ENCODE measurements at regions not wholly inside any gene's neighbourhood (a gene's known extent, or its start where the extent isn't known, plus 50 kb on each side); places are given as distances from the start of the nearest gene placed in this dataset.
"Not testable (repeated sequence)": the region's sequence is repeated elsewhere in the genome, so short reads cannot be mapped to it uniquely, and the experiment has no call there.

DNA sequence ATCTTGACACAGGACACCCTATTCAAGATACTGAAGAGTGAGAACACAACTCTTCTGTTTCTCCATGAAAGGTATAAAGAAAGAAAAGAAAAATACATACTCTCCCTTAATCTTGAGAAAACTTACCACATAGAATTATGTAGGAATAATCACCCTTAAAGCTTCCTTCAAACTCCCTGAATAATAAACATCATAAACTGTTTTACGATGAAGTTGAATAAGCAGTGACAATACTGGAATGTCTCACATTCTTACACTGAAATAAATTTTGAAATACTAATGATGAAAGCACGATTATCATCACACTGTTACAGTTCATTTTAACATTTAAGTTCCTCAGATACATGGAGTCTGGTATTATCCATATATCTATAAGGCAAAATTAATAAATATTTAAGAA lies 306.2 kb downstream of the IPMK start:
- no peak for DNase-seq (ENCODE audit: low spot score)

DNA sequence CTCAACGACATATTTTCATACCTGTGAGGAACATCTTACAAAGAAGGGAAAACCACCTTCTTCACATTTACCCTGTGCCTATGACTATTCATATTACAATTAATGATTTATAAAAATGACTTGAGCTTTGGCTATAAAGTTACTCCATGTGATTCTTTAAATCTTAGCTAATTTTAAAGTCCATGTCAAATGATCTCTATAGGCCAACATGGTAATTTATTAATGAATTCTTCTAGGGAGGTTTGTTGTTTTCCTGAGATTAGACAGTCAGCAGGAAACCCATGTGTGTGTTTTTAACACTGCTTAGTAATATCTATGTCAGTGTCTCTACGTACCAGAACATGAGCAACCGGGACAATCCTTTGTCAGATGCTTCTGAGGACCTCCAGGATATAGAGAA lies 307.3 kb downstream of the IPMK start:
- DNase-seq (ENCODE audit: low spot score): no peak

DNA sequence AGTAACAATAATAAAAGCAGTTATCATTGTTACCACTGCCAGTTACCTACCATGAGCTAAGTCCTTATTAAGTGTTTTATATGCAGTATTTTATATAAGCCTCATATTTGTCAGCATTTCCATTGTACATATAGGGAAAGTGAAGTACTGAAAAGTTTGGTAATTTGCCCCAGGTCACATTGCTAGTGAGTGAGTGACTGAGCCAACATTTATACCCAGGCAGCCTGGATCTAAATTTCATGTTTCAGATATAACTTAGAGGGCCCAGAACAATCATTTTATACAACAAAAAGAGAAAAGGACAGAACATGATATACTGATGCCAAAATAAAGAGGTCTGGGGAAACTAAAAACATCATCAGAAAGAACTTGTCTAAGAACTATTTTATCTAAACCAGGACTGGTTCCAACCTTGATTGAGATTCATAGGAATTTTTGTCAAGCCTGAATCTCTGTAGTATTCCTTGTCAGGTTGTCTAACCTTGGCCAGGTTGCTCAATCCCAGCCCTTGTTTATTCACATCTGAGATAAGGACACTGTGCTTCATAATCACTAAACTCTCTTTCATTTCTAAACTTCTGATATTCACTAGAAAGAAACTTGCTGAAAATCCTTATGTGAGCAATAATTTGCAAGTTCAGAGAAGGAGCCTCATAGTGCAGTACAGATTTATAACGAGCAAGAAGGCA lies 308.2 kb downstream of the IPMK start:
- no peak for DNase-seq (ENCODE audit: low spot score)

DNA sequence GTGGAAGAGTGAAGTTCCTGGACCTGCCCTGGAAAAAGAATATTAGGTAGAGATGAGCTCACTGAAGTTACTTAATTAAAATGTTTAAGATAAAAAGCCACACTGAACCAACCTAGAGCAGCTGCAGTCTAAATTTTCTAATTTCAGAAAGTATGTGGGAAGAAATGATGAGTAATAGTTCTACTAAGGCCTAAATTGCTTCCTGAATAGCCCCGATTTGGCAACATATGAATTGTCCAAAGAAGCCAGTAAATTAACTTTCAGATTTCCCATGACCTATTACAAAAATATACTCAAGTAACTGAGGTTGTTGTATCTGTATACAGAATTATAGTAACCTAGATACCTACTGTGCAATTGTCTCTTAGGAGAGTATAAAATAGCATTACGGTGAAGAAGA lies 312.6 kb downstream of the IPMK start:
- no peak for DNase-seq (ENCODE audit: low spot score)

DNA sequence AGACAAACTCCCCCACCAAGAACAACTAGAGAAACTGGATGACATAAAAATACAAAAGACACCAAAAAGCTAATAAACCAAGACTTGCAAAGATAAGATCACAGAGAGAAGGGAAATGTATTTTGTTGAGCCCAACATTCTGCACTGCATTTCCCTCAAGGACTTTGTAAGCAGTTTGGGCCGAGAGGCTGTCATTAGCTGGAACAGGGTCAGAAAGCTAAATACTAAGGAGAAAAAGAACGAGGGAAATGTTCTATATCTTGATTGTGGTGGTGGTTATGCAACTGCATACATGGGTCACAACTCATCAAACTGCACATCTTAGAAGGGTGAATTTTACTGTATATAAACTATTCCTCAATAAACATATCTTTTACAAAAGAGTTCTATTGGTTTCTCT lies 315.0 kb downstream of the IPMK start:
- DNase-seq (ENCODE audit: low spot score): no peak

DNA sequence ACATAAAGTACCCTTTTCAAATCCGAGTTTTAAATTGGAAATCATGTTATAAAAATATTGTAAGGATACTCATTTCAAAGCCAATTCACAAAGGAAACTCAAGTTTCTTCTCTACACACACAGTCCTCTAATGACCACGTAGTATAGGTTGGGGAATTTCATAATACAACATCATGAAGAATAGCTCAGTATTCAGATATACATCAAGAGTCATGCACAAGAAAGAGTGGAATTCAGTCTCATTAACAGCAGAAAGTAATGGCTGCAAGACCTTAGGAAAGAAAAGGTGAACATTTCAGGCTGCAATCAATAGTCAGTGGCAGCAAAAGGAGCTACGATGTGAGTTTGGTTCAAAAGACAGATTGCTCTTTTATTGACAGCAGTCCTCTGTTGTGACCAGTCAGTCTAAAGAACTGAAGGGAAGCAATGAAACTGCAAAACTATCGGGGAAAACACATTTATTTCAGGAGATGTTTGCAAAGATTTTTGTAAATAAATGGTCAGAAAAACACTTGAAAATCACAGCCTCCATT lies 317.2 kb downstream of the IPMK start:
- DNase-seq (ENCODE audit: low spot score): no peak

DNA sequence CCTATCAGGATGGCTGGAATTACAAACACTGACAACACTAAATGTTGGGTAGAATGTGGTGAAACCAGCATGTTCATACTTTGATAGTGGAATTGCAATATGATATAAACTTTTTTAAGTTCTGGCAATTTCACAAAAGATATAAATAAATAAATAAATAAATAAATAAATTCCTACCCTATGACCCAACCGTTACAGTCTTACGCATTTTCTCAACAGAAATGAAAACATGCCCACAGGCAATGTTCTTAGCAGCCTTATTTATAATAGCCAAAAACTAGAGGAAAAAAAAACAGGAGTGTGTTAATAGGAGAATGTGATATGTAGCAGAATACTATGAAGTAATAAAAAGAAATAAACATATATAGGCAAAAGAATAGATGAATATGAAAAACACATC lies 318.9 kb downstream of the IPMK start:
- DNase-seq (ENCODE audit: low spot score): no peak

DNA sequence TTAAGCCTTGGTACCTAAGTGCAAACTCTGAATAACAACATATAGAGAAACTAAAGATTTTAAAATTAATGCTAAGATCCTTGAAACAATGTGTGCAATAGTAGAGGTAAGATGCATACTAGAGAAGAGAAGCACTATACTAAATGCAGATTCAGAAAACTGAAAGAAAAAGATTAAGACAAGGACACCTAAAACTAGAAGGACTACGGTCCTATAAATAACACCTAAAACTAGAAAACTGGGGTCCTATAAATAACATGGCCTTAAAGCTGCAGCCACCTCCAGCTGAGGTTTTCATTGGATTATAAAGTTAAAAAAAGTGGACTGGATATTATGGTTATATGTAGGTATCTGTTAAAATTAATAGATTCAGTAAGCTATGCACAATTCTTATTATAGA lies 320.9 kb downstream of the IPMK start:
- DNase-seq (ENCODE audit: low spot score): no peak

DNA sequence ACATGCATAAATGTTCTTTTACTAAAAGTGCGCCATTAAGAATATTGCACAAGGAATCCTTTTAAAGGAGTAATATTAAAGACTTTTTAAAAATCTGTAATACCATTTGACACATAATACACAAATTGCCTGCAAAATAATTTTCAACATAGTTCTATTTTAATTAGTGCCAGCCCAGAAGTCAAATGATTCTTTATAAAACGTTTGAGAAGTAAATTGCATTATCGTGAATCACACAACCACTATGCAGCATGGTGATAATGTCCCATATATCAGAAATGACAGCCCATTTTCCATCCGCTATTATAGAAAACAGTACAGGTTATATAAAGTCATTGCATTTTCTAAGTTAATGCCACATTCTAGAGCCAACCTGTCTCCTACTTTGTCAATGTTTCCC lies 324.0 kb downstream of the IPMK start:
- DNase-seq (ENCODE audit: low spot score): no peak

DNA sequence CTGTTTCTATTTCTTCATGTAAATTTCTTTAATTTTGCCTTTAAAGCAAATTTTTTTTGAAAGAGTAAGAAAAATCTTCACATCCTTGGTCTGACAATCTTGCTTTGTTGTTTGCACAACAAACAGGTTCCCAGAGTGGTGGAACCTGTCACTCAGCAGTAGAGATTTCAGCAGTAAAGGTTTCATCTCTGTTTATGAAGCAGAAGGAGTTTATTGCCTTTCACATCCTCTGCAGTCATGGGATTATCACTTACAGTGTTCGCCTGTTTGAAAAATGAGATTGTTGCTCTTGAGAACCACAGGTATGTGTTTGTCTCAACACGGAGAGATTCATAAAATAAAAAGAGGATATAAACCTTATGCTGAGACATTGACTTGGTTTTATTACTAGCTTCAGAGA lies 342.6 kb downstream of the IPMK start:
- DNase-seq (ENCODE audit: low spot score): no peak

DNA sequence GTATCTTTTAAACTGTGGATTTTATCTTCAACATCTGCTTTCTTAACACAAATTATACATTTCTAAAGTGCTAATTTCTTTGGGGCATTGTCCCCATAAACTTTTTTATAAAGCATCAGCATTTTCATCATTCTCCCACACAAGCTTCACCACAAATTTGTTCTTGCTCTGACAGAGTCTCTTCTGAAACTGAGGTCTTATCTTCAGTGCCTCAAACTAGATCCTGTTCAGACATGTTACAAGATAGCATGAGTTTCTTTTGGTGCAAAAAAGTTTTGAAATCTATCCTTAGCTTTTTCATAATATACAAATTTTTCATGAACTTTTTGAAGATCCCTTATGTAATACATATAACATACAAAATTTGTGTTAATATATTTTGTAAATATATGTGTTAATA lies 346.6 kb downstream of the IPMK start:
- DNase-seq (ENCODE audit: low spot score): no peak

DNA sequence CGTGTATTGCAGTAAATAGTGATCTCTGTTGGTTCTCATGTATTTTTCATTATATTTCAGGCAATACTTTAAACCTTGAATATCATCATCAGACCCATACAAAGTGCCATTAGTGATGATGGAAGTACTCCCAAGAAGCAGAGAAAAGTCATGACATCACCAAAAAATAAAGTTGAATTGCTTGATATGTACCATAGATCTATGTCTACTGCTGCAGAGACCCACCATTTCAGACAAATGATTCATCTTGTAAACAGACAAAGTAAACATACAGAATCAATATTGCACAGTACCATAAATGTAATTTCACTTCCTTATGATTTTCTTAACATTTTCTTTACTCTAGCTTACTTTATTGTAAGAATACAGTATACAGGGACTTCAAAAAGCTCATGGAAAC lies 347.8 kb downstream of the IPMK start:
- DNase-seq (ENCODE audit: low spot score): no peak

DNA sequence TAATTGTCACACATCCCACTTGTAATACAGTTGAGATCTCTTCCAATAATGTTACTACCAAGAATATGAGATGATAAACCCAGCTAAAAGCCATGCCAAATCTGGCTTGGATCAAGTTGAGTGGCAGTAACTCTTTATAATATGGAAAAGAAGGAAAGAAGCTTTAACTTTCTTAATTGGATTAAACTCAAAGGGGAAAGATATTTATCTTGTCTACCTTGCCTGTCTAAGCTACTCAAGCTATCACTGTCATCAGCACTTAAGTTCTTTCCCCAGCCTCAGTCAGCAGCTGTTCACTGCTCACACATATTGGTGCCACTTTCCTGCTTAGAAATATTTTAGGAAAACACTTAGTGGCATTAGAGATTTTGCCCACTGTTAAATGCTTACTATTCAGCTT lies 350.7 kb downstream of the IPMK start:
- DNase-seq (ENCODE audit: low spot score): no peak

DNA sequence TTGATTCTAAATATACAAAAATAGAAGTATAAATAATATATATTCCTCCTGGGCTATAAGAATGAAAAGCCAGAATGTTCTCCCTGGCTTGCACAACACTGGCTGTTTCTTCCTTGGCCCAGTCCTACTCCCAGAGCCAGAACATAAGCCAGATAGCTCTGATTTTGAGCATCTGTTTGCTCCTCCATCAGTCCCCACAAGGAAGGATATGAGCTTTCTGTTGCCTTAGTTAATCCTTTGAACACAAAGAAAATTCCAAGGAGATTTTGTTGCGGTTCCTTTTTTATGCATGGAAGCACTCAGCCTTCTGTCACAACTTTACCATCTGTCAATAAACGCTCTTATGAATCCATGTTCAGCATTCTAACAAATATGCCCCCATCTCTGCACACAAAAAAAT lies 361.8 kb downstream of the IPMK start:
- DNase-seq (ENCODE audit: low spot score): no peak

DNA sequence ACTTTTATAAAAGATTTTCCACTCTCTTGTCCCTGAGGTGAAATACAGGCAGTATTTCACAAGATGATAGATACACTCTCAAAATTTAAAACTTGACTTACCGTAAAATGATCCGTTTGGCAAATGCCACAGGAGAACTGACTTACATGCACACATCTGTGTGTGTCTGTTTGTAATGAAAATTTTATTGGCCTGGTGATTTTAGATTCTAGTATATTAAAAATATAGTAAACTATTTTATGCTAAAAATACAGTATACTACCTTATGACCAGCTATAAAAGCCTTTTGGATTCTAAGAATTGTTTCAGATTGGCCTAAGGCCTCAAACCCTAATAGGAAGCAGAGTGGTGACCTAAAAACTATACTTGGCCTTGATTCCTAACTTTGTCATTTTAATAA lies 362.7 kb downstream of the IPMK start:
- DNase-seq (ENCODE audit: low spot score): no peak

DNA sequence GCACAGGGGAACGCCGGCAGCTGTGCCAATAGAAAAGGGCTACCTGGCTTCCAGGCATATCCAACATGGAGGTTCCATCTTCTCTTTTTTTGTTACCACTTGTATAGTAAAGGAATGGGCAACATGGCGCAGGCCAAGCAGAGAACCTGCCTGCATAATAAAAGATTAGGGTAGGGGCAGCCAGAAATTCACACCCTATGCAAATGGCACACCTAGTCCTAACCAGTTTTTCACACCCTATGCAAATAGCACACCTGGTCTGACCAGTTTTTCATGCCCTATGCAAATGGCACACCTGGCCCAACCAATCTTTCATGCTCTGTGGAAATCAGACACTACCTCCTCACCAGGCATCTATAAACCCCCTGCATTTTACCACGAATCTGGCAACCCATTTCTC lies 369.5 kb downstream of the IPMK start:
- DNase-seq (ENCODE audit: low spot score): no peak

DNA sequence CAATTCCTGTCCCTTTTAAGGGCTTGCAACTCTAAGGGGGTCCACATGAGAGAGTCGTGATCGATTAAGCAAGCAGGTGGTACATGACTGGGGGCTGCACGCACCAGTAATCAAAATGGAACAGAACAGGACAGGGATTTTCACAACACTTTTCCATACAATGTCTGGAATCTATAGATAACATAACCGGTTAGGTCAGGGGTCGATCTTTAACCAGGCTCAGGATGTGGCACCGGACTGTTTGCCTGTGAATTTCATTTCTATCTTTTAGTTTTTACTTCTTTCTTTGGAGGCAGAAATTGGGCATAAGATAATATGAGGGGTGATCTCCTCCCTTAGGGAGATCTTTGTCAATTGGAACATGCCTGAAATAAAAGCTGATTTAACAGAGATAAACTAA lies 370.1 kb downstream of the IPMK start:
- DNase-seq (ENCODE audit: low spot score): no peak

DNA sequence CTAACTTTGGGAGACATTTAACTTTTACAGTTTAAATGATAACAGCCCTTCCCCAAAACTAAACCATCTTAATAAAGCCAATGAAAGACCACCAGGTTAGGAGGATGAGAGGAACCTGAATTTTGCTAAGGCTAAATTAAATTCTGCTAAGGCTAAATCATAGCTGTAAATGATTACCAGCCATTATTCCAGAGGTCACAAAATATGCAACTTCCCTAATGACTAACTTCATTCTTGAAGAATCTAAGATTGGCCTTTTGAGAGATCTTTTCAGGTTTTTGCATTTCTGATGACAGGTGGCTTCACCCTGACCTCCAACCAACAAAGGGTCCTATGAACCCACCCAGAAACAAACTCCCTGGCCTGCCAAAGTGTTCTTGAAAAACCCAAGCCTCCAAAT lies 373.3 kb downstream of the IPMK start:
- no peak for DNase-seq (ENCODE audit: low spot score)

DNA sequence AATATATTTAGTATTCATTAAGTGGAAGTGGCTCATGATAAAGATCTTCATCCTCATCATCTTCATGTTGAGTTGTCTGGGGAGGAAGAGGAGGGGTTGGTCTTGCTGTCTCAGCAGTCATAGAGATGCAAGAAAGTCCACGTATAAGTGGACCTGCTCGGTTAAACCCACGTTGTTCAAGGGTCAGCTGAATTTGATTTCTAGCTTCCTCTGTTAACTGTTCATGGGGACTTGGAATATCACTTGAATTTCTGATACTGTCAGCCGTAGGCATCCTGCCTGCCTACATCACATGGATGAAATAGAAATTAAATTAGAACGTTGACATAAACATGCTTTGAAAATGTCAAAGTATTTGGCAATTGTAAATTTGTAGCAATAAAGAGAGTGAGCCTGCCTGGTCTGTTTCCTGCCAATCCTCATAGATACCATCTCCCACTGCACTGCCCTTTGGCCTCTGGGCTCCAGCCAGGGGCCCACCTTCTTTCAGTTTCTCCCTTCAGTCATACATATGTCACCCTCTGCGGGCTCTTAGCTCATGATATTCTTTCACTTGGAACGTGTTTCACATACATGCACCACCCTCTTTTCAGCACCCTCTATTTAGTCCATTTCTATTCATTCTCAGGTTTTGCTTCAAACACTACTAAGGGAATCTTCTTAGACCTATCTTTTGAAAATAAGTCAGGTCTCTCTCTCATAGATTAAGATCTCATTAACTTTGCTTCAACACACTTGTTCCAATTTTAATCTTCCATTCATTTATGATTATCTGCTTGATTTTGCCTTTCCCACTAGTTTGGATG lies 376.3 kb downstream of the IPMK start:
- DNase-seq (ENCODE audit: low spot score): no peak

DNA sequence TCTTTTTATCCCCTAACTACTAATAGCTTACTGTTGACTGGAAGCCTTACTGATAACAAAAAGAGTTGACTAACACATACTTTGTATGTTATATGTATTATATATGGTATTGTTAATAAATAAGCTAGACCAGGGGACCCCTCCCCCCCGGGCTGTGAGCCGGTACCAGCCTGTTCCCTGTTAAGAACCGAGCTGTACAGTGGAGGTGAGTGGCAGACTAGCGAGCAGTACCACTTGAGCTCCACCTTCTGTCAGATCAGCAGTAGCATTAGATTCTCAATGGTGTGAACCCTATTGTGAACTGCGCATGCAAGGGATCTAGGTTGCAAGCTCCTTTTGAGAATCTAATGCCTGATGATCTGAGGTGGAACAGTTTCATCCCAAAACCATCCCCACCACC lies 377.0 kb downstream of the IPMK start:
- DNase-seq (ENCODE audit: low spot score): no peak

DNA sequence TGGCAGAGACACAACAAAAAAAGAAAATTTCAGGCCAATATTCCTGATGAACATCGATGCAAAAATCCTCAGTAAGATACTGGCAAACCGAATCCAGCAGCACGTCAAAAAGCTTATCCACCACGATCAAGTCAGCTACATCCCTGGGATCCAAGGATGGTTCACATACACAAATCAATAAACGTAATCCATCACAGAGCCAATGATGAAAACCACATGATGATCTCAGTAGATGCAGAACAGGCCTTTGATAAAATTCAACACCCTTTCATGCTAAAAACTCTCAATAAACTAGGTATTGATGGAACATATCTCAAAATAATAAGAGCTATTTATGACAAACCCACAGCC lies 382.1 kb downstream of the IPMK start:
- not testable (repeated sequence) for DNase-seq (ENCODE audit: low spot score)

DNA sequence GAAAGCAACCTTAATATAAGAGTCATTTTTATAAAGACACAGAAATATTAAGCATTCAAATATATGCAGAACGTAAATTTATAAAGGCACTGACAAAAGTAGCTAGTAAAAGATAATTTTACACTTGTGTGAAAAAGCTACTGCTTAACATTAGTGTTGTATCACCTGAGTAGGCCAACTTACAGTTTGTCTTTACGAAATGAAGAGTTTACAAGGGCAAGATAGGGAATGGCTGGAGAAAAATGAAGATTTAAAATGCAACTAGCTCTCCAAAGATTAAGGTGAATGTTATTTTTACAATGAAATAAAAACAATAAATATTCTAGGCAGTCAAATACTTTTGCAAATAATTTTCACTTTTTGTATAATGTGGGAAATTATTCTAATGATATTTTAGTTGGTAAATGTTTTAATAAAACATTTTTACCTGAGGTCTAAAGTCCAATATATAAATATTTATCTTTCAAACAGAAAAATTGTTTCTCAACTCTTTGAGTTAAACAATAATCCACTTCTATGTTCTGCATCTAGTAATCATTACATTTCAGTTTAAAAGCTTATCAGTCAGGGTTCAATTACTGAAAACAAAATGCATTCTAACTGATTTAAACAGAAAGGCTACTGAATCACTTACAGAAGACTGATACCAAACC lies 382.6 kb downstream of the IPMK start:
- no peak for DNase-seq (ENCODE audit: low spot score)

DNA sequence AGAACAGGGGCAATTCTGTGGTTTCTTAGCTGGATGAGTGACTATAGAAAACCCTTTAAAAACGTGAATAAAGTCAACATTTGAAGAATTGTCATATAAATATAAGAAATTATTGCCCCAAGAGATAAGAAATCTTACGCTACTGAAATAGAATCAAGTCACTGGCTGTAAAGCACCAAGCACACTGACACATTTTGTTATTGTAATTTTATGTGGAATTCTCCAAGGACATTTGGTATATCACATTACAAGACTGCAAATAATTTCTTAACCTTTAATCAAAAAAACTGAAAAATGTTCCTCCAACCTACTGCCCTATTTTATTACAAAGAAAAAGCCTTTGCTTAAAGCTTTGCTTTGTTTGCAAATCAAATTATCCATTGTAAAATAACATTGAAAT lies 383.3 kb downstream of the IPMK start:
- DNase-seq (ENCODE audit: low spot score): no peak

All from H4 (cell line).